KG1 (cell line): ENCODE measurements at regions not wholly inside any gene's neighbourhood (a gene's known extent, or its start where the extent isn't known, plus 50 kb on each side); places are given as distances from the start of the nearest gene placed in this dataset.
"Not testable (repeated sequence)": the region's sequence is repeated elsewhere in the genome, so short reads cannot be mapped to it uniquely, and the experiment has no call there.

Experiments used
- DNase-seq: peaks from one replicate; lab custom pipeline; 2025; lab: John Stamatoyannopoulos, UW

DNA sequence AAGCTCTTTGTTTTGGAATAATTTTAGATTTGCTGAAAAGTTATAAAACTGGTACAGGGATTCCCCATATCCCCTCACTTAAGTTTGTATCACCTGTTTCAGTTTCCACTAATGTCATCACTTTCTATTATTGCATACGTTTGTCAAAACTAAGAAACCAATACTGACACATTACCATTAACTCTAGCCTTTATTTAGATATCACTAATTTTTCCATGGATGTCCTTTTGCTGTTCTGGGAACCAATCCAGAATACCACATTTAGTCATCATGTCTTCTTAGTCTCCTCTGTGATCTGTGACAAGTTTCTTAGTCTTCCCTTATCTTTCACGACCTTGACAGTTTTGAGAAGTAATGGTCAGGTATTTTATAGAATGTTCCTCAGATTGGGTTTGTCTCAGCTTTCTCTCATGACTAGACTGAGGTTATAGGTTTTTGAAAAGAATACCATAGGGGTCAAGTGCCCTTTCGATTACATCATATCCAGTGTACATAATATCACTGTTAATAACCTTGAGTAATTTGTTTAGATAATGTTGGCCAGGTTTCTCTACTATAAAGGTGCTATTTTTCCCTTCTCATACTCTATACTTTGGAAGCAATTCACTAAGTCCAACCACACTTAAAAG is 51.9 kb upstream of the NMUR2 start:
- DNase-seq, result no peak

DNA sequence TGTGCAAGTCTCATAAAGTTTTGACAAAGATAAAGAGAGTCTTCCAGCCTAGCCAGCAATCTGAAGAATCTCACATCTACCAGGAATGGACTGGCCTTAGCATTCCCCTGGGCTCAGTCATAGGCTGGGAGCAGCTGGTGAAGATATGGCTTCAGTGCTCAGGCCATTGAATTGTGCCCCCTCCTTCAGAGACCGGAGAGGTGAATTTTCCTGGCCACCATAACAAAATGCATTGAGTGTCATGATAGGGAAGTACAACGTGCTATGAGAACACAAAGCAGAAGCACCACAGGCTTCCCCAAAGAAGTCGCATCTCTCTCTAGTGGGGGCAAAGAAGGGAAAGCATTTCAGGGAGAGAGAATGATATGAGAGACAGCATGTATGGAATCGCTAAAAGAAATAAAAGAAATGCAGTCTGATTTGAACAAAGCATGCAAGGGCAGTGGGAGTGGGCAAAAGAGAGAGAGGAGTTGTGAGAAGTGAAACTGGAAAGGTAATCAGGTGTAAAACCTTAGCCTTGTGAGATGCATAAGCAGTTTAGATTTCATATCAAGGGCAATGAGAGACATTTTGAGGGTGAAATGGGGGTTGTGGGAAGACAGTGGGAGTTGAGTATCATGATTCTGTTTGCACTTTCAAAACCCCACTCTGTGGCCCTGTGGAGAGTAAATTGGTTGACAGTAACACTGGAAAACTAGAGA is 57.1 kb upstream of the NMUR2 start:
- DNase-seq, result no peak

DNA sequence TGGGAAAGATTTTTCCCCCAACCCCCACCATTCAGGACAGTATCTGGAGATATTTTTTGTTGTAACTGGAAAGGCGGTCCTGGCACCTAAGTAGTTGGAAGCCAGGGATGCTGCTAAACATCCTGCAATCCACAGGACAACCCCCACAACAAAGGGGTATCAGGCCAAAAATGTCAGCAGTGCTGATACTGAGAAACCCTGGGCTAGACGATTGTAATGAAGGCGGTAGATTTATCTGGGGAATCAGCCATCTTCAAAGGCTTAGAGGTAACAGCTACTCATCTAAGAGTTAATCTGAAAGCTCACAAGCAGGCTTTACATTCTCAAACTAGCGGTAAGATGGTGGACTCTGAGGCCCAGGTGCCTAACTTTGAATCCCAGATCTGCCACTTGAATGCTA is 59.0 kb upstream of the NMUR2 start:
- DNase-seq, result no peak

DNA sequence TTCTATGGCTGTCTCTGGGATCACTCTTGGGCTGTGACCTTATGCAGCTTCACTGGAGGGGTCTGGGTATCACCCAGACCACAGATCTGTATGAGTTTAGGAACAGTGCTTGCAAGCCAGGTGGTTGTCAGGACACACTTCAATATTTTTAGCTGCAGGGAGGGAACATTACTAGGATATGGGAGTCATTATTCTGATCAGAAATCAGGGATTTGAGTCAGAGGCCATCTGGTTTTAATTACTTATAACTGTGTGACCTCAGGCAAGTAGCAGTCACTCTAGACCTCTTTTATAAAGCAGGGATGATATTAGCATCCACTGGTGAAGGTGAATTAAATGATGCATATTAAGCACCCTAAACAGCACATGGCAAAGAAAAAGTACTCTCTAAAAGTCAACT is 60.1 kb upstream of the NMUR2 start:
- DNase-seq, result no peak

DNA sequence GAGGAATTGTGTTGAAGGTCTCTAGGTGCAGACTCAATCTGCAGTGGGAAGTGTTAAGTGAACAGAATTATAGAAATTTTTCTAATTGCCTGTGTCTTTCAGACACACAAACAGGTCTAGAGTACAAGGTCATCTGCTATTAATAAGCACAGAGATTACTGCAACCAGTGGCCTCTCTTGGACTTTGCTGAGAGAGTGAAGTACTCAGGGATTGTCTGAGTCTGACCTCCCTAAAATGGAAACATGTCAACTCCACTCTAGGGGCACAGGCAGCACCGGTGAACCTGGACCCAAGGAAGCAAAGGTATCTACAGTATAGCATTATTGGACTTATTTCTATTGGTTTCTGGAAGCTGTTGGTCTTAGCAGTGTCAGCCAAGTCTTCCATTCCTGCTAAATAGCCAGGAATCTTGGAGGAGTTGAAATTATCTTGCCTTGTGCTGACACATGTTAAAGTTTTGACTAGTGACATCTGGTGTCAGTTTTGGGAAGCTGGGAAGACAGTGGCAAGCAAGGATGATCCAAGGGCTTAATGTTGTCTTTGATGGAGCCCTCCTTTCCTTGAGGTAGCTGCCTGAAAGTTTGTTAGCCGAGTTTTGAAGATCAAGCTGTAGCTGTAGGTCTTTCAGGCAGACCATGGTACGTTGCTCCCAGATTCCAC is 61.1 kb upstream of the NMUR2 start:
- no peak for DNase-seq

DNA sequence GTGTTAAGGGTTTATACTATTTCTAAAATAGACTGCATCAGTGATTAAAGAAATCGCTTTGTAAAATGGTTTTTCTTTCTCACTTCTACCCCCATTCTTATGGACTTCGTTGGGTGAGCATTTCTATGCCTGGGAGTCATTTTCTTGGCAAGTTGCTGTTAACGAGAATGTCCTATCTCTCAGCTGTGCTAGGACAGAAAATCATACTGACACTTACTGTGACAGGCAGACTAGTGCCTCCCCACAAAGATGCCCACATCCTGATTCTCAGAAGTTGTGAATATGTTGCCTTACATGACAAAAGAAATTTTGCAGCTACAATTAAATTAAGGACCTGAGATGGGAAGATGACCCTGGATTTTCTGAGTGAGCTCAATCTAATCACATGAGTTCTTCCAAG is 65.1 kb upstream of the NMUR2 start:
- DNase-seq, result no peak

DNA sequence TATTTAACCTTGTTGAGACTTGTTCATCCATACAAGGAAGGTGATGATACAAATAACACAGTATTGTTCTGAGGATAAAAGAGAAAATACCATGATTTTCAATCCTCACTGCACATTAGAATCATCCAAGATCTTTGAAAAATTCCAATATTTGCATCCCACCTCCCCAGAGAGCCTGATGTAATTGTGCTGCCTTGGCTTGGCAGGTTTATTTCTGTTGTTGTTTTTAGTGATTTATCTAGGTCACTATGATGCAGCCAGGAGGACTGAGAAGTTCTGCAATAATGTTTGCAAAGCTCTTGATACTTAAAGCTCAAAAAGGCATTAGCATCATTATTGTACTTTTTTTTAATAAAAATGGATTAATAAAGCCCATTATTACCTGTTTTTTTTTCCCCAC is 67.0 kb upstream of the NMUR2 start:
- DNase-seq, result no peak

DNA sequence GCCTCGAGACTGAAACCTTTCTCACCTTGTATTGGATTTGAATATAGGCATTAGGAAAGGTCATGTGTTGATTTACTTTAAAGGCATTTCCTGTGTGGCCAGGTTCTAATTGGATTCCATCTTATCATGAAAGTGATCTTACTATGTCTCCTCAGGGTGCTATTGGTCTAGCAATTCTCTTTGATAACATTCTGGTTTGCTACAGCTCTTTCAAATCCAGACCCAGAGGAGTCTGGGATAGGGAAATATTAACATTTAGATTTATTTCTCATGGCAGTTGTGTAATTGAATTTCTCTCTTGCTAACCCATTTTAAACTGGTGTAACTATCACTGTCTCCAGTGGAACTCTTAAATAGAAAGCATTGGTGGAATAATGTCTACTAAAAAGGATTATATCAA is 69.9 kb upstream of the NMUR2 start:
- DNase-seq, result no peak

DNA sequence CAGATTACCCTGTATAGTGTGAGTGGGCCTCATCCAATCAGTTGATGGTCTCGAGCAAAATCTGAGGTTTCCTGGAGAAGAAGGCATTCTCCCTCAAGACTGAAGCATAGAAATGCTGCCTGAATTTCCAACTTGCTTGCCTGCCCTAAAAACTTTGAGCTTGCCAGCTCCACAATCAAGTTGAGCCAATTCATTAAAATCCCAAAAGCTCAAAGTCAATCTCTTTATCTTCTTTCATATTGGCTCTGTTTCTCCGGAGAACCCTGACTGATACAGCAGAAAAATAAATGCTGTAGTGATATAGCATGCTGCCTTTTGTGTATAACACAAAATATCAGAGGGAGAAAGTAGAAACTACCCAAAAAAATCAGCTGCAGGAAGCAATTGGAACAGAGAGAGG is 72.5 kb upstream of the NMUR2 start:
- no peak for DNase-seq

DNA sequence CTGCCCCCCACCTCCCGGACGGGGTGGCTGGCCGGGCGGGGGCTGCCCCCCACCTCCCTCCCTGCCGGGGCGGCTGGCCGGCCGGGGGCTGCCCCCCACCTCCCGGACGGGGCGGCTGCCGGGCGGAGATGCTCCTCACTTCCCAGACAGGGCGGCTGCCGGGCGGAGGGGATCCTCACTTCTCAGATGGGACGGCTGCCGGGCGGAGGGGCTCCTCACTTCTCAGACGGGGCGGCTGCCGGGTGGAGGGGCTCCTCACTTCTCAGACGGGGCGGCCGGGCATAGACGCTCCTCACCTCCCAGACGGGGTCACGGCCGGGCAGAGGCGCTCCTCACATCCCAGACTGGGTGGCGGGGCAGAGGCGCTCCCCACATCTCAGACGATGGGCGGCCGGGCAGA is 74.8 kb upstream of the NMUR2 start:
- DNase-seq, result not testable (repeated sequence)

DNA sequence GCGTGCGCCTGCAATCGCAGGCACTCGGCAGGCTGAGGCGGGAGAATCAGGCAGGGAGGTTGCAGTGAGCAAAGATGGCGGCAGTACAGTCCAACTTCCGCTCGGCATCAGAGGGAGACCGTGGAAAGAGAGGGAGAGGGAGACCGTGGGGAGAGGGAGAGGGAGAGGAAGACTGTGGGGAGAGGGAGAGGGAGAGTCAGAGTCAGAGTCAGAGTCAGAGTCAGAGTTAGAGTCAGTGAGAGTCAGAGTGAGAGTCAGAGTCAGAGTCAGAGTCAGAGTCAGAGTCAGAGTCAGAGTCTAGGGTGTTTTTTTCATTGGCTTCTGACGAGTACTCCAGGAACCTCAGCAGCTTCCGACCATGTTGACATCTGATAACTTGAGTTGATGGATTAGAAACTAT is 75.6 kb upstream of the NMUR2 start:
- DNase-seq, result not testable (repeated sequence)

DNA sequence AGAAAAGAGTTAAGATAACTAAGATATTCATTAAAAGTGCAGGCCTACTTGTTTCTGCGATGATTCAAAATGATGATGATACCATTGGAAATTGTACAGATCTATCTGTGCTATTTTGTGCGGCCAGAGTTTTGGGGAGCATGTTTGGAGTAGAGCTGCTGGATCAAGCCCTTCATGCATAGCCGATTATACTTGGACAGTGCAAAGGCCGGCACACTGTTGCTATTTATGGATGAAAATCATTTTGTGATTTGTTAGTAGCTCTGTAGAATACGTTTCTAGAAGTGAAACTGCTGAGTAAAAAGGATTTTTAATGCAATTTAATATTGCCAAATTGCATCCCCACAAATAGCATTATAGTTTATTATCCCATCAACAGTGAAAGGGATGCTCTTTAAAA is 82.1 kb upstream of the NMUR2 start:
- DNase-seq, result no peak

DNA sequence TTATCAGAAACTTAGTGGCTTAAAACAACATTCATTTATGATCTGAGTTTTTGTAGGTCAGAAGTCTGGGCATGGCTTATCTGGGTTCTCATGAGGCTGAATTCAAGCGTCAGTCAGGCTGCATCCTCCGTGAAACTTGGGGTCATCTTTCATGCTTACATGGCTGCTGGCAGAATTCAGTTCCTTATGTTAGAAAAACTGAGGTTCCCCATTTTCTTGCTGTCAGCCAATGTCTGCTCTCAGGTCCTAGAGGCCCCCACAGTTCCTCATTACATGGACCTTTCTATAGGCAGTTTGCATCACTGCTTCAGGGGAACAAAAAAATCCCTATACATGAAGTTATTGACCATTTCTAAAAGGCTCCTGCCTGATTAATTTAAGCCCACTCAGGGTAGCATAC is 83.8 kb upstream of the NMUR2 start:
- DNase-seq, result no peak

DNA sequence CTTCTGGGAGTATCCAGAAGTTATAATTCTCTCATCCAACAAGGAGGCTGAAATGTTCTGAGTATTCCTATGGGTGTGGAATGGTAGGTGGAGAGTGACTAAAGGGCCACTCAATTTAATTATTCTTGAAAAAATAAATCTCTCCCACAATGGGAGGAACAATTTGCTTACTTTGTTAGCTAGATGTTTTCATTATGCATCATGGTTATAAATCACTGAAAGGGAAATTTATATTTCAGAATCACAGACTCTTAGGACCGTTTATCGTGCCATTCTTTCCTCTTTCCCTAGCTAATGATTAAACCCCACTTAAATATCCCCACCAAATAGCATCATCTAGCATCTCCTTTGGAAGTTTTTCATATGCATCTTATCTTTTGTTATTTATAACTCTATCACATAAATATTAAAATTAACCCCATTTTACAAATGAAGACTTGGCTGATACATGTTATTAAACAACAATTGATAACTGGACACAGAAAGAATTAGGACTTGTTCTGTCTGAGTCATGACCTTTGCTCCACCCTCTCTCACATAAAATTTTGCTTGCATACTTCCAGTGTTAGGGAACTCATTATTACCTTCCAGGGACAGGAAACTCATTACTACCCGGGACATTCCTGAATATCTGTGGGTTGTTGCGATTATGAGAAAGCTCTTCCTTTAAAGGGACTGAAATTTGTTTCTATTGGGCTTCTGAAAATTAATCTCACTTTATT is 94.9 kb upstream of the NMUR2 start:
- no peak for DNase-seq

DNA sequence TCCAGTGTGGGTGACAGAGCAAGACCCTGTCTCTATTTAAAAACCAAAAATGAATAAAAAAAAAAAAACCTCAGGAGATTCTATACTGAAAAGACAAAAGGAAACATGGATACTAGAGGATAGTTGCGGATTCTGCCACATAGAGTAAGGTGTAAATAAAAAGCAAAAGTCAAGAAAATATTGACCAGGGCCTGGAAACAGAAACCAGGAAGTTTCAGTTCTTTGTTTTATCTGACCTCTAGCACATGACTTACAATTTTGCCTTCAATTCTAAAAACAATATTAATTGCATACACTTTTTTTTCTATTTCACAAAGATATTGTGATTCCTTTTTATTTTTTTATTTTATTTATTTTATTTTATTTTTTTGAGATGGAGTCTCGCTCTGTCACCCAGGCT is 96.2 kb upstream of the NMUR2 start:
- DNase-seq, result no peak

DNA sequence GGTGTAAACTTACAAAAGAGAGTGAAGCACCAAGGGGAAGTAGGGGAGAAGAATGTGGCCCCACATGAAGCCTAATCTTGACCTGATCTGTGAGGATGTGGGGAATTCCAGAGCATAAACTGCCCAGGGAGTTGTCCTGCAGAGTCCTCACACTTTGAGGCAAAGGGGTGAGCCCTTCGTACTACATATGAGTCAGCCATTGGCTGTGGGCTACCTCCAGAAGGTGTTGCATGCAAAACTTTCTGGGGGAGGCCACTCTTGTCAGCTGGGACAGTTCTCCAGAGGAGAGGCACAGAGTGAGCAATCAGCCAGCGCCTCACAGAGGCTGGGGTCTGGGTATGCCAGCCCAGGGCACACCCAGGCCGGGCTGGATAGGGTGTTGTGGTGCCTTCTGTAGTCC is 98.1 kb upstream of the NMUR2 start:
- no peak for DNase-seq

DNA sequence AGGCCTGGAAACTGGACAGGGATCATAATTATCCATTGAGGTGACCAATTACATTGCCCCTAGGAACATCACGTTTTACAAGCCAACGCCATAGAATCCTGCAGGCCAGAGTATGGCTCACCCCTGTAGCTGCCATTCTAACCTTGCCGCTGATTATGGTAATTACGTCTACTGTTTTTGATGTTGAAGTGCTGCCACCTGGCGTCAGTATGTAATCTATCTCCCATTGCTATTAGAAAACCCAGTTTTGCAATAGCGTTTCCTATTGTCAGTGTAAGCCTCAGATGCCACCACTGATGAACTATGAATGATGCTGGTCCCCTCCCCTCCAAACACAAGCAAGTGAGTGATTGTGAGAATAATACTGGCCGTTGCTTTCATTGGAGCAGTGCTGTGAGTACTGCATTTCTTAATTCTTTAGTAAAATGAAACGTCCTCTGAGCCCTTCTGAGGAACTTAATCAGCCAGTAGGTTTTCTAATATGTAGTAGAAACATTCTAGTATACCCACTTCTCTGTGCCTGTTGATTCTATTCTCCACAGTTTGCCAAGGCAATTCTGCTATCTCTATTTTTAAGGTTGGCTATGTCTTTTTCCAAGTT is 100.5 kb upstream of the NMUR2 start:
- DNase-seq, result no peak

DNA sequence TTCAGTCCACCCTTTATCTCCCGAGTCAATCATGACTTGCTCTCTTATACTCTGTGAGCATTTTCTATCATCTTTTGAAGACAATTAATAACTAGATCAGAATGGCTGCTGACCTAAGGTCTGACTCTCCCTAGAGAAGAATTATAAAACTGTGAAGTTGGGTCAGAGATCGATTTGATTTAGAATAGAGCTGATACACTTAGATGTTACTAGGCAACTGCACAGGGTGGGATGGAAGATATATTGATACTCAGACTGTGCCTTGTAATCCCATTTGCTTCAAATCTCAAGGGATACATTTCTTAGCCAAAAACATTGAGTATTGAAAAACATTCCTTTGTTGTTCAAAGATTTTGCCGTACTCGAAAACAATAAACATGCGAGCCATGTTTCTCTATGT is 106.0 kb upstream of the NMUR2 start:
- DNase-seq, result no peak

DNA sequence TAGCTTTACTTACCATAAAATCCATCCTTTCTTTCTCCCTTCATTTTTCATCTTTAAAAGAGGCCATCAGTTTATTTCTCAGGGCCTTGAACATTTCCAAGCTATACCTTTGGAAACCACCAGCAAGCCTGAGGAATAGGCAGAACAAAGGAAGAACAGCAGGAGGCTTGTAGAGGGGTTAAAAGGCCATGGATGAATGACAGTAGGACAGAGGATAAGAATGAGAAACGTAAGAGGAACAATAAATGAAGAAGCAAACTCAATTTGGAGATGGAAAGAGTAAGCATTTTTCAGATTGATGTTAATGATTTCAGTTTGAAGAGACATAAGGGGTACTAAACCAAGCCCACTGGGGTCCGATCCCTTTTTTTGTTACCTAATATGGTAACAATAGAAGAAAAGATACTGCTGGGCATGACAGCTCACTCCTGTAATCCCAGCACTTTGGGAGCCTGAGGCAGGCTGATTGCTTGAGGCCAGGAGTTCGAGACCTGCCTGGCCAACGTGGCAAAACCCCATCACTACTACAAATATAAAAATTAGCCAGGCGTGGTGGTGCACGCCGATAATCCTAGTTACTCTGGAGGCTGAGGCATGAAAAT is 106.6 kb upstream of the NMUR2 start:
- DNase-seq, result no peak

DNA sequence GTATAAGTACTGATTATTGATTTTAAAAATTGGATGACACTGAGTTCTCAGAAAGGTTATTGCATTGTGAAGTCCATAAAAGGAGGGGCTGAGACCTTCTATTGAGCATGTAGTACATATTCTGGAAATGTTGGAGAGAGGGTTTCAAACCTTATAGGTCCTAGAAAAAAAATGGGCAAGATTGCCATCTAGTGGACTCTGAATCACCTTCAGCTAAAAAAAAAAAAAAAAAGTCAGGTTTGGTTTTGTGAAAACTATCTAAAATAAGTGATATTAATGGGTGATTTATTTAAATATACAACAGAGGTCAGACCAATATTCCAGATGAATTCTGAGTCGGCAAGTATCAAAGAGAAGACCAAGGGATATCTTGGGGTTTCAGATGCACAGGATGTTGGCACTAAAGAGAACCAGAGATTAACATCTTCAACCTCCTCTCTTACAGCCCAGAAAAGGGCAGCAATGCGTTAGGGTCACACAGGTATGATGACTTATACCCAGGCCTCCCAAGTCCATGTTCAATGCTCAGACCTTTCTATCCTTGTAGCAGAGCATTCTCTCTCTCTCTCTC is 109.8 kb upstream of the NMUR2 start:
- no peak for DNase-seq

DNA sequence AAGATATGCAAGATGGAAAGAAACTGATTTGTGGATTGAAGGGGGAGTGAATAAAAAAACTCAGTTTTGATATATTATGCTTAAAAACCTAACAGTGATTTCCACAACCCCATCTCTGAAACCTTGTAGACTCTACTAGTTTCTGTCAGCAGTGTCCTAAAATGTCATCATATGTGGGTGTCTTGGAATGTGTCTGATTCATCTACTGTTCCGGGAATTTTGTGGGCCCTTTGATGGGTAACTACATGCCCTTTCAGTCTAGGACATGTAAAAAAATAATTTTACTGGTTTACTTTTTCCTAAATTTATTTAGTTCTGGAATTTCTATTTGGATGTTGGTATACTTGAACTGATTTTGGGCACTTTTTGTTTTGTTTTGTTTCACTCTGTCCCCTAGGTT is 118.9 kb upstream of the NMUR2 start:
- DNase-seq, result no peak
